Keratinocyte (primary cell): ENCODE measurements at regions not wholly inside any gene's neighbourhood (a gene's known extent, or its start where the extent isn't known, plus 50 kb on each side); places are given as distances from the start of the nearest gene placed in this dataset.

Experiments used
- DNase-seq: peaks from one replicate; pipeline ENCODE4 v3.0.0-alpha.2; 2011; ENCODE audit warnings: low read depth, missing footprints, low spot score
- FAIRE-seq: peaks from 2 replicates; lab custom pipeline; 2011; peaks lifted over from hg19 to GRCh38; lab: Jason Lieb, UNC
- H2AFZ ChIP-seq: 2 replicates; pipeline ENCODE4 v1.6.0; 2012; ENCODE audit warnings: low read length, control low read depth, inconsistent platforms; ENCODE audit not compliant: control insufficient read depth
- H3K27ac ChIP-seq: 2 replicates; pipeline ENCODE4 v1.5.1; 2011; ENCODE audit warnings: low read length; ENCODE audit not compliant: control insufficient read depth, insufficient read depth
- H3K27me3 ChIP-seq: 3 replicates; pipeline ENCODE4 v1.6.0; 2011; ENCODE audit warnings: low read length; ENCODE audit not compliant: control insufficient read depth, insufficient read depth; ENCODE audit errors: extremely low read depth
- H3K36me3 ChIP-seq, 2 experiments: 2 replicates in 1 of 2; 3 replicates in 1 of 2; pipeline ENCODE4 v1.5.1; 2011; ENCODE audit warnings: low read length in 2 of 2, mild to moderate bottlenecking in 1 of 2; ENCODE audit not compliant: control insufficient read depth in 2 of 2, insufficient read depth in 2 of 2; ENCODE audit errors: extremely low read depth in 1 of 2
- H3K4me1 ChIP-seq: 3 replicates; pipeline ENCODE4 v1.5.1; 2011; ENCODE audit warnings: low read length; ENCODE audit not compliant: control insufficient read depth, insufficient read depth; ENCODE audit errors: extremely low read depth
- H3K4me2 ChIP-seq: 3 replicates; pipeline ENCODE4 v1.6.0; 2011; ENCODE audit warnings: low read depth, low read length; ENCODE audit not compliant: control insufficient read depth, insufficient read depth; ENCODE audit errors: extremely low read depth
- H3K4me3 ChIP-seq, 3 experiments: fragments of 200-600 bp in 1 of 3; sonication (generic) in 1 of 3; 2 replicates in 2 of 3; 3 replicates in 1 of 3; pipeline ENCODE4 v1.5.1; 2011 to 2016; ENCODE audit warnings: low read length in 3 of 3, mild to moderate bottlenecking in 3 of 3, control low read depth in 2 of 3, inconsistent platforms in 1 of 3, low read depth in 1 of 3, mixed read lengths in 1 of 3, mixed run types in 1 of 3, moderate library complexity in 1 of 3; ENCODE audit not compliant: control insufficient read depth in 2 of 3, insufficient read depth in 2 of 3; ENCODE audit errors: extremely low read depth in 1 of 3
- H3K79me2 ChIP-seq: 2 replicates; pipeline ENCODE4 v1.6.0; 2012; ENCODE audit warnings: low read length; ENCODE audit not compliant: control insufficient read depth, insufficient read depth
- H3K9ac ChIP-seq: 3 replicates; pipeline ENCODE4 v1.6.0; 2011; ENCODE audit warnings: low read length; ENCODE audit not compliant: control insufficient read depth, insufficient read depth; ENCODE audit errors: extremely low read depth
- H3K9me1 ChIP-seq: 3 replicates; pipeline ENCODE4 v1.6.0; 2011; ENCODE audit warnings: low read length; ENCODE audit not compliant: control insufficient read depth, insufficient read depth; ENCODE audit errors: extremely low read depth
- H3K9me3 ChIP-seq: 2 replicates; pipeline ENCODE4 v1.5.1; 2012; ENCODE audit warnings: low read depth, low read length; ENCODE audit not compliant: control insufficient read depth
- H4K20me1 ChIP-seq: 3 replicates; pipeline ENCODE4 v1.6.0; 2011; ENCODE audit warnings: low read length; ENCODE audit not compliant: control insufficient read depth, insufficient read depth; ENCODE audit errors: extremely low read depth
- CTCF ChIP-seq, 3 experiments: IDR thresholded peaks in 1 of 3; conservative IDR thresholded peaks in 1 of 3; optimal IDR thresholded peaks in 1 of 3; 2 replicates in 2 of 3; 3 replicates in 1 of 3; pipeline versions ENCODE3 to v1.5.1; 2011; ENCODE audit warnings: low read length in 3 of 3, mild to moderate bottlenecking in 3 of 3, moderate library complexity in 2 of 3, control low read depth in 1 of 3, inconsistent platforms in 1 of 3; ENCODE audit not compliant: insufficient read depth in 2 of 3; ENCODE audit errors: extremely low read depth in 1 of 3
- EZH2 ChIP-seq: IDR thresholded peaks from one replicate; pipeline ENCODE4 v1.6.1; 2012; ENCODE audit warnings: inconsistent platforms, mild to moderate bottlenecking, low read length, moderate library complexity
- dilution Hi-C: fragments of 300-500 bp; cut with MboI; formaldehyde crosslinking; loops from one replicate; pipeline ENCODE4 v1.7.0; 2020; ENCODE audit warnings: low sequenced_read_pairs; ENCODE audit not compliant: extremely low pct_ligation_motif_present

GRCh38 chr4:41477181-41477905 is 60.6 kb upstream of the LIMCH1 start:
- no peaks in the 10 kb centered on the region for H3K79me2 ChIP-seq
- no peak overlapping the region for H3K27ac ChIP-seq
- dilution Hi-C loops: no loop called here
- H3K9ac ChIP-seq: no peak overlapping the region
- no peaks in the 10 kb centered on the region for H3K9me3 ChIP-seq
- no peaks in the 10 kb centered on the region for H3K9me1 ChIP-seq
- H3K27me3 ChIP-seq: no peaks in the 10 kb centered on the region
- H4K20me1 ChIP-seq: no peaks in the 10 kb centered on the region
- FAIRE-seq (no peak), DNase-seq (no peak)
- H3K4me2 ChIP-seq: no peak overlapping the region
- TF ChIP-seq EZH2: no peak
- no peak for TF ChIP-seq CTCF (optimal IDR thresholded peaks at IDR 0.05 in 1 of 3, IDR thresholded peaks at IDR 0.05 in 1 of 3, conservative IDR thresholded peaks at IDR 0.05 in 1 of 3; ENCODE audit: extremely low read depth in 1 of 3, insufficient read depth in 2 of 3, low read length in 3 of 3)
- no peak overlapping the region for H2AFZ ChIP-seq
- H3K36me3 ChIP-seq: no peaks in the 10 kb centered on the region
- H3K4me1 ChIP-seq: no peaks in the 10 kb centered on the region
- H3K4me3 ChIP-seq: no peak overlapping the region

GRCh38 chr4:41478518-41478917 is 59.4 kb upstream of the LIMCH1 start:
- Histone ChIP-seq H3K4me2 (no peak overlapping the region), H3K27ac (no peak overlapping the region), H3K4me3 (no peak overlapping the region), H3K27me3 (no peaks in the 10 kb centered on the region), H2AFZ (no peak overlapping the region), H3K36me3 (no peaks in the 10 kb centered on the region), H3K9me1 (no peaks in the 10 kb centered on the region), H3K4me1 (no peaks in the 10 kb centered on the region), H3K9ac (no peak overlapping the region), H3K79me2 (no peaks in the 10 kb centered on the region), H4K20me1 (no peaks in the 10 kb centered on the region), H3K9me3 (no peaks in the 10 kb centered on the region)
- dilution Hi-C loops: no loop called here
- DNase-seq (no peak), FAIRE-seq (no peak)
- no peak for TF ChIP-seq CTCF (optimal IDR thresholded peaks at IDR 0.05 in 1 of 3, IDR thresholded peaks at IDR 0.05 in 1 of 3, conservative IDR thresholded peaks at IDR 0.05 in 1 of 3; ENCODE audit: extremely low read depth in 1 of 3, insufficient read depth in 2 of 3, low read length in 3 of 3)
